SHP77 treated with DMSO at 0.1 percent for 48 hours (cell line): ENCODE measurements at regions not wholly inside any gene's neighbourhood (a gene's known extent, or its start where the extent isn't known, plus 50 kb on each side); places are given as distances from the start of the nearest gene placed in this dataset.
"Not testable (repeated sequence)": the region's sequence is repeated elsewhere in the genome, so short reads cannot be mapped to it uniquely, and the experiment has no call there.

Source experiments
- DNase-seq: peaks from one replicate; lab custom pipeline; 2025; lab: John Stamatoyannopoulos, UW

- no peak for DNase-seq
Measured at GRCh38 chr20:1754306-1754705, 96.7 kb upstream of the SIRPG start.

DNA sequence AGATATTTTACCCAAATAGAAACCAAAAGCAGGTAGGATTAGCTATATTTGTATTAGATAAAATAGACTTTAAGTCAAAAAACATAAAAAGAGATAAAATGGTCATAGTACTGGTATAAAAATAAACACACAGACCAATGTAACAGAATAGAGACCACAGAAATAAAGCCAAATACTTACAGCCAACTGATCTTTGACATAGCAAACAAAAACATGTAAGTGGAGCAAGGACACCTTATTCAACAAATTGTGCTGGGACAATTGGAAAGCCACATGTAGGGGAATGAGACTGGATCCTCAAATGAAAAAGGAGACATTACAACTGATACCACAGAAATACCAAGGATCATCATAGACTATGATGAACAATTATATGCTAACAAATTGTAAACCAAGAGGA lies 94.5 kb upstream of the SIRPG start:
- no peak for DNase-seq

DNA sequence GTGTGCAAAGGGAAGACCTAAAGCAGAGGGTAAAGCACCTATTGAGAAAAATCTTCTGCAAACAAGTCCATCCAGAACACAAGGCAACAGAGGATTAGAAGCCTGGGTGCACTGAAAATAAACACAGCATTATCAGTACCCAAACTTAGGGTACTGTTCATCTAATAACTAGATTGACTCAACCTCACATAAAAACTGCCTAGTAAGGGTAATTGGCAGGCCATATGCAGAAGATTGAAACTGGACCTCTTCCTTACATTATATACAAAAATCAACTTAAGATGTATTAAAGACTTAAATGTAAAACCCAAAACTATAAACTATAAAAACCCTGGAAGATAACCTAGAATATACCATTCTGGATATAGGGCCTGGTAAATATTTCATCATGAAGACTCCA lies 91.2 kb upstream of the SIRPG start:
- DNase-seq: no peak

DNA sequence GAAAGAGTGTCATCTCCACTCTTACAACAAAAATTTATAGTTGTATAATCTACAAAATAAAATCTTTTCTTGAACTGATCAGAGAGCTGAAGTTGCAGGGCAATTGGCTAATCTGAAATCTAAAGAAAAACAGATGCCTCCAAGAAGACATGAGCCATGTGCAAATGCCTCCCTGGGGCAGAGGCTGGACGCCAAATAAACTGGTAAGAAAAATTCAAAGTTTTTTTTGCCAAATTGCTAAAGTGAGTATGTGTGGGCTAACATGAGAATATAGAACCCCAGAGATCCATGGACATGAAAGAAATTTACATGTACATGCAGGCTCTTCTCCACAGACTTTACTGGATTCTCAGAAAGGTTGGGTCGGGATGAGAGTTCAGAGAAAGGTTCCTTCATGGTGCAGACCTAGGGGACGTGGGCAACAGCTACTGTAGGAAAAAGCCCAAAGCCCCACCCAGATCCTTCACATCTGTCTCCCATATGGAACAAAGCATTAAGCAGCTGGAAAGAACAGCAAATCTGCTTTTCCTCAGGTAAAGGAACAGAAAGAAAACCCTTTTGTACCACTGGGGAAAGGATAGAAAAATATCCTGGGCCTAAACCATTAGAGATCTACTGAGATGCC lies 90.5 kb upstream of the SIRPG start:
- no peak for DNase-seq

DNA sequence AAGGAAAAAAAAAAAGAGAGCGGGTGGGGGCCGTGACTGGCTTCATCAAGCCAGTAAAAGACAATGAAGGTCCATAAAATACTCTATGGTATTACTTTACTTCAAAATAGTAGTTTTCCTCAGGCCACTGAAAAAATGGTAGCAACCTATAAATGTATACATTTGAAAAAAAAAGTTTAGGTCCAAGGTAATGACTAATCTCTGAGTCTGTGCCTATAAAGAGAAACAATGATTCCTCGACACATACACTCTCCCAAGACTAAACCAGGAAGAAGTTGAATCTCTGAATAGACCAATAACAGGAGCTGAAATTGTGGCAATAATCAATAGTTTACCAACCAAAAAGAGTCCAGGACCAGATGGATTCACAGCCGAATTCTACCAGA lies 84.5 kb upstream of the SIRPG start:
- DNase-seq: not testable (repeated sequence)

- no peak for DNase-seq
Measured at GRCh38 chr20:1741309-1742048, 83.9 kb upstream of the SIRPG start.

DNA sequence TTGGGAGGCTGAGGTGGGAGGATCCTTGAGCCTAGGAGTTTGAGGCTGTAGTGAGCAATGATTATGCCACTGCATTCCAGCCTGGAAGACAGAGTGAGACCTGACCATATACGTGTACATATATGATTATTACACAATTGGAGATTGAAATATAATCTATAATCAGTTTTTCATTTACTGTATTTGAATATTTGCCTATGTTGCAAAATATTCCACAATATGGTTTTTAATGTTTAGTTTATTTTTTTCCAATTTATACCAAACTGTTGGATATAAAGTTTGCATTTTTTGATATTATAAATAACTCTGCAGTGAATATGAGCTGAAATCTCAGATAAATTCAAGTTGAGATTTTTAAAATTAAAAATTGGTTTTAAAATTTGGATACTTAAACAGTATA lies 79.6 kb upstream of the SIRPG start:
- DNase-seq: no peak

DNA sequence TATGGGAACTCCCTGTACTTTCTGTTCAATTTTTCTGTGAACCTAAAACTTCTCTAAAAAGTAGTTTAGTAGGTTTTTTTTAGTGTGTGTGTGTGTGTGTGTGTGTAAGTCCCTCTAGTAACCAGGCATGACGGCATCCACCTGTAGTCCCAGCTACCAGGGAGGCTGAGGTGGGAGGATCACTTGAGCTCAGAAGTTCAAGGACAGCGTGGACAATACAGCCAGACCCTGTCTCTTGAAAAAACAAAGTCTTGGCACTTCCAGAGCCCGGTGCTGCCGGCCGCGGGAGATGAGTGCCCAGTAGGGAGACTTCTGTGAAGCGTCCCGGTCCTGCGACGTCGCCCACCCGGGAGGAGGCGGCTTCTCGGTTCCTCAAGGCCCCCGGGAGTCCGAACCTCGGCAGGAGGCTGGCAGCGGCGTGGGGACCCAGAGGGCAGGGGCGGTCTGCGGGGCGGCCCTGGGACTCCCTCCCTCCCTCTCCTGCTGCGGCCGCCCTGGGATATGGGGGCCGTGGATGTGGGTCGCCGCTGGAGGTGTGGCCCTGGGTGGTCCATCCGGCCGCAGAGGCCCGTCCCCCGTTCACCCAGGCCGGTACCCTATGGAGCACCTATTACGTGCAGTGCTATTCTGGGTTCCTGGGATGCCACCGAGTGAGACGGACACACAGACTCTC lies 78.0 kb upstream of the SIRPG start:
- no peak for DNase-seq

GRCh38 chr20:1734269-1734858 lies 76.8 kb upstream of the SIRPG start:
- no peak for DNase-seq

DNA sequence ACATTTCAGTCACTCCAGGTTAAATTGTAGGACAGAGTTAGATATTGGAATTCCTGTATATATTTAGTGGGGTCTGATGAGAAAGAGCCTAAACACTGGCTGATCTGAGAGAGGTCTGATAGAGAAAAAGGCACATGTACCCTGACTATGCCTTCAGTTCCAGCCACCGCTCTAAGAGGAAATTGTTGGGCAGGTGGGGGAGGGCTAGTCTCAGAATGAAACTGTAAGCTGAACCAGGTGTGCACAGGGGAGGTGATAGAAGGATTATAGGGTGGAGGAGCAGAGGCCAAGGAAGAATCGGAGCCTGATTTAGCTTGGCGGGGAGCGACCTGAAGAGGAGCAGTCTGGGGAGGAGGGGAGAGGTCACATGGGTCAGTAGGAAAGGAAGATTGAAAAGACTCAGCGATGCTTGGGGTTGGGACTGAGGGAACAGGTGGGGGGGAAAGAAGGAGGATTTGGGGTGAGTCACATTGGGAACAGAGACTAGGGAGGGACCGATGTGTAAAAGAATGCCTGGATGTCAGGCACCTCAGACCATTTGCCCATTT lies 74.3 kb upstream of the SIRPG start:
- DNase-seq: not testable (repeated sequence)

GRCh38 chr20:1730981-1731711 lies 73.6 kb upstream of the SIRPG start:
- DNase-seq: not testable (repeated sequence)

GRCh38 chr20:1727303-1727702 lies 69.7 kb upstream of the SIRPG start:
- not testable (repeated sequence) for DNase-seq

DNA sequence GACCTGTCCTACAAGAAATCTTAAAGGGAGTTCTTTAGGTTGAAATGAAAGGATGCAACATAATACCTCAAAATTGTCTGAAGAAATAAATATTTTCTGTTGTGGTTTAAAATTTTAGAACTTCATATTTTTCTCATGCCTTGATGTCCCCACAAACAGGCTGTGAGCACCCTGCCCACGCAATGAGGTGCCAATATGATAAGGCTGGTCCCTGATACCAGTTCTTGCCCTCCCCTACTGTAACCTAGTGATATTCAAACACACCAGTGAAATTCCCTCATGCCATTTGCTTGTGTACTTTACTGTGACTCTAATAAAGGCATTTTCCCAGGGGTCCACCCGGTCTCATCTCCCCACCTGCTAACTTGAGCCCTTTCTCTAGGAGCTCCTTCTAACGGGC lies 67.3 kb upstream of the SIRPG start:
- no peak for DNase-seq

GRCh38 chr20:1722513-1723050 lies 65.0 kb upstream of the SIRPG start:
- no peak for DNase-seq

- DNase-seq: no peak
Measured at GRCh38 chr20:1721687-1722512, 64.3 kb upstream of the SIRPG start.

- no peak for DNase-seq
Measured at GRCh38 chr20:1720845-1721475, 63.4 kb upstream of the SIRPG start.

DNA sequence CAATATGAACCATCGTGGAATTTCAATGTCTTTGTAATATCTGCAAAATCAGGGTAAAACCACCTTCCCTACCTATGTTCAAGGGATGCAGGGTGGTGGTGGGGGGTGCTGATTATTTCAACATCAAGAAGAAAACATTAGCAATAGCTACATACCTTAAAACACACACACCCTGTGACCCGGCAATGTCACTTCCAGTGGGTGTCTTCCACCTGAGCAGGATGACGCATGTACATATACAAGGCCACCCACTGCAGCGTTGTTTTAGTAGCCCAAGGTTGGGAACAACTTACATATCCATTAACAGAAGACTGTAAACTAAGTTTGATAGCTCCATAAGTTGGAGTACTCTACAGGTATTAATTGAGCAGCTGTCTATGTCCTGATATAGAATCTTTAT lies 62.6 kb upstream of the SIRPG start:
- DNase-seq: no peak

GRCh38 chr20:1718604-1719384 lies 61.2 kb upstream of the SIRPG start:
- no peak for DNase-seq
